ENCODE measurements at regions not wholly inside any gene's neighbourhood (a gene's known extent, or its start where the extent isn't known, plus 50 kb on each side); places are given as distances from the start of the nearest gene placed in this dataset.

- Mint-ChIP-seq H3K27me3 (no peaks in the 10 kb centered on the region), H3K27ac (no peak overlapping the region), H3K36me3 (ENCODE audit: low read depth) (no peaks in the 10 kb centered on the region), H3K4me1 (no peaks in the 10 kb centered on the region), H3K4me3 (no peak overlapping the region)
- no peaks in the 10 kb centered on the region for H3K9me3 ChIP-seq (ENCODE audit: control insufficient read depth, low read length, poor library complexity, severe bottlenecking)
- DNase-seq, result no peak
- no peak for ATAC-seq
Measured at GRCh38 chr4:45751877-45752530, 371.9 kb downstream of the GABRG1 start.

DNA sequence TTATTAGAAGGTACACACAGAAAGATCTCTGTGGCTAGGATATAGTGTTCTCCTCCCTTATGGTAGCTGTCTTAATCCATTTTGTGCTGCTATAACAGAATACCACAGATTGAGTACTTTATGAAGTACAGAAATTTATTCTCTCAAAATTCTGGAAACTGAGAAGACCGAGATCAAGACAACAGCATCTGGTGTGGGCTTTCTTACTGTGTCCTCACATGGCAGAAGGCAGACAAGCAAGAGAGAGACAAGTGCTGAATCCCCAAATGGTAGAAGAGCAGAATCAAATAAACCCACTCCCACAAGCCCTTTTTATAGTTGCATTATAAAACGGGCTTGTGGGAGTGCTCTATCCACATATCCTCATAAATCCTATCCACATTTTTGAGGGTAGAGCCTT is 373.1 kb downstream of the GABRG1 start:
- no peaks in the 10 kb centered on the region for H3K27me3 Mint-ChIP-seq
- H3K9me3 ChIP-seq (ENCODE audit: control insufficient read depth, low read length, poor library complexity, severe bottlenecking), result no peaks in the 10 kb centered on the region
- DNase-seq (no peak), ATAC-seq (no peak)
- H3K4me3 Mint-ChIP-seq, result no peak overlapping the region
- H3K4me1 Mint-ChIP-seq, result no peaks in the 10 kb centered on the region
- H3K27ac Mint-ChIP-seq, result no peak overlapping the region
- H3K36me3 Mint-ChIP-seq (ENCODE audit: low read depth), result no peaks in the 10 kb centered on the region

- H3K27ac Mint-ChIP-seq, result no peak overlapping the region
- H3K36me3 Mint-ChIP-seq (ENCODE audit: low read depth), result no peaks in the 10 kb centered on the region
- DNase-seq (no peak), ATAC-seq (no peak)
- H3K4me1 Mint-ChIP-seq, result no peaks in the 10 kb centered on the region
- H3K27me3 Mint-ChIP-seq, result no peaks in the 10 kb centered on the region
- H3K4me3 Mint-ChIP-seq, result no peak overlapping the region
- H3K9me3 ChIP-seq (ENCODE audit: control insufficient read depth, low read length, poor library complexity, severe bottlenecking), result no peaks in the 10 kb centered on the region
Measured at GRCh38 chr4:45745741-45746140, 378.1 kb downstream of the GABRG1 start.

DNA sequence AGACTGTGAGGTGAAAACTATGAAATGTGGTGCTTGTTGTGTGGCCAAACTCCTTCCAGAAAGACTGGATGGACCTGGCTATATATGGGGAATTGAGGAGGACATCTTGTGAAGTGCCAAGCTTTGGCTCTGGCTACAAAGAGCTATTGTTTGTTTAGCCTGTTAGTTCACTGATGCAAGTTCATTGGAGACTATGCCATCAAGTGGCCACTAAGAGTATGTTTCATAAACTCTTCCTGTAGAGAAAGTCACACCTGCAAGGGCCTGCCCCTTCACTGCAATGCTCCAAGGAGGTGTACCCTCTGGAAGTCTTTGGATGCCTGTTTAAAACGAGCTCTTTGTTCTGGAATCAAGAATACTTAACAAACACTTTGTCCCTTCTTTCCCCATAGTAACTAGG is 382.0 kb downstream of the GABRG1 start:
- no peak overlapping the region for H3K4me3 Mint-ChIP-seq
- ATAC-seq (no peak), DNase-seq (no peak)
- no peaks in the 10 kb centered on the region for H3K27me3 Mint-ChIP-seq
- H3K9me3 ChIP-seq (ENCODE audit: control insufficient read depth, low read length, poor library complexity, severe bottlenecking), result no peaks in the 10 kb centered on the region
- no peaks in the 10 kb centered on the region for H3K4me1 Mint-ChIP-seq
- H3K36me3 Mint-ChIP-seq (ENCODE audit: low read depth), result no peaks in the 10 kb centered on the region
- no peak overlapping the region for H3K27ac Mint-ChIP-seq

GRCh38 chr4:45732161-45732560 is 391.7 kb downstream of the GABRG1 start:
- no peaks in the 10 kb centered on the region for H3K27me3 Mint-ChIP-seq
- no peaks in the 10 kb centered on the region for H3K36me3 Mint-ChIP-seq (ENCODE audit: low read depth)
- no peak for ATAC-seq
- no peak for DNase-seq
- no peak overlapping the region for H3K4me3 Mint-ChIP-seq
- no peak overlapping the region for H3K27ac Mint-ChIP-seq
- no peaks in the 10 kb centered on the region for H3K9me3 ChIP-seq (ENCODE audit: control insufficient read depth, low read length, poor library complexity, severe bottlenecking)
- H3K4me1 Mint-ChIP-seq, result no peaks in the 10 kb centered on the region

- DNase-seq, result no peak
- Mint-ChIP-seq H3K4me1 (no peaks in the 10 kb centered on the region), H3K27me3 (no peaks in the 10 kb centered on the region), H3K4me3 (no peak overlapping the region), H3K27ac (no peak overlapping the region), H3K36me3 (ENCODE audit: low read depth) (no peaks in the 10 kb centered on the region)
- no peaks in the 10 kb centered on the region for H3K9me3 ChIP-seq (ENCODE audit: control insufficient read depth, low read length, poor library complexity, severe bottlenecking)
- no peak for ATAC-seq
Measured at GRCh38 chr4:45716093-45716492, 407.8 kb downstream of the GABRG1 start.

- no peak overlapping the region for H3K4me3 Mint-ChIP-seq
- no peaks in the 10 kb centered on the region for H3K36me3 Mint-ChIP-seq (ENCODE audit: low read depth)
- H3K9me3 ChIP-seq (ENCODE audit: control insufficient read depth, low read length, poor library complexity, severe bottlenecking), result no peaks in the 10 kb centered on the region
- ATAC-seq, result no peak
- DNase-seq, result no peak
- H3K27ac Mint-ChIP-seq, result no peak overlapping the region
- H3K4me1 Mint-ChIP-seq, result no peaks in the 10 kb centered on the region
- no peaks in the 10 kb centered on the region for H3K27me3 Mint-ChIP-seq
Measured at GRCh38 chr4:45713996-45714395, 409.9 kb downstream of the GABRG1 start.

DNA sequence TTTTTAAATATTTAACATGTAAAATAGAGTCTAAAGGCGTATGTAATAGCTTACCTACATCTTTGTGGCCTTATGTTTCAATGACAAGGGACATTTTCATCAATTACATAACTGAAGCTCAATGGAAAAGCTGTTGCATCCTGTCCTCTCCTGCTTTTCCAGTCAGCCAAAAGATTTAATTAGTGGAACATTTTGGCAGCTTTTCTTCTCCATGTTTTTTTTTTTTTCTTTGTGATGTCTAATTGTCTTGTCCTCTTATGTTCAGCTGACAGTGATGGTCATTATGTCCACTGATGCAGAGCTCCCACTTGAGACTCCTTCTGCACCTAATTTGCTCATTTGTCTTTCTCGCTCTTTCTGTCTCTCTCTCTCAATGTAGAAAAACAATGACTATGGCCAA is 422.2 kb downstream of the GABRG1 start:
- no peaks in the 10 kb centered on the region for H3K4me1 Mint-ChIP-seq
- no peak overlapping the region for H3K27ac Mint-ChIP-seq
- no peaks in the 10 kb centered on the region for H3K36me3 Mint-ChIP-seq (ENCODE audit: low read depth)
- no peaks in the 10 kb centered on the region for H3K27me3 Mint-ChIP-seq
- DNase-seq, result no peak
- no peaks in the 10 kb centered on the region for H3K9me3 ChIP-seq (ENCODE audit: control insufficient read depth, low read length, poor library complexity, severe bottlenecking)
- no peak for ATAC-seq
- H3K4me3 Mint-ChIP-seq, result no peak overlapping the region

GRCh38 chr4:45693746-45694145 is 430.1 kb downstream of the GABRG1 start:
- no peak for DNase-seq
- Mint-ChIP-seq H3K4me3 (no peak overlapping the region), H3K27me3 (no peaks in the 10 kb centered on the region), H3K36me3 (ENCODE audit: low read depth) (no peaks in the 10 kb centered on the region), H3K4me1 (no peaks in the 10 kb centered on the region), H3K27ac (no peak overlapping the region)
- H3K9me3 ChIP-seq (ENCODE audit: control insufficient read depth, low read length, poor library complexity, severe bottlenecking), result no peaks in the 10 kb centered on the region
- ATAC-seq, result no peak

DNA sequence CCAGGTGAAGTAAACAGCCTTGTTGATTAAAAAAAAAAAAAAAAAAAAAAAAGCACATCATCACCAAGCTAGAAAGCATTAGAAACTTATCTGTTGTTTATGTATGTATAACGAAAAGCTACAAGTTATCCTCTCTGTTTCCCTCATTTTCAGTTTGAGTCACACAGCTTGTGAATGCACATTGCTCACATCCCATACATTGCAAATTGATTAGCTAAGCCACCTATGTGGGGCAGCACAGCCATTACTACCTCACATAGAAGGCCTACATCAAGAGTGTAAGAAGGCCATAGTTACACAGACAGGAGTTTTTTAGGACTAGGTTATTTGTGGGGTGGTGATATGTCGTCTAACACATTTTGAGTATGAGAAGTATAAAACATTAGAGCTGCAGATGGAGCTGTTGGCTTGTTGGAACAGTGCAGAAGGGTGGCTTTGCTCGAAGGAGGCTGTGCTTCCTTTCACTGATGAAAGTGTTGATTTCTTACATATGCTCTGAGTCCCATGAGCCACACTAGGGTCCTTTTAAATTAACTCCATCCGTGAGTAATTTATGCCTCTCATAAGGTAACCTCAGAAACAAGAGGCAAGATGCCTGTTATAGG is 431.6 kb downstream of the GABRG1 start:
- H3K27me3 Mint-ChIP-seq, result no peaks in the 10 kb centered on the region
- no peaks in the 10 kb centered on the region for H3K4me1 Mint-ChIP-seq
- H3K36me3 Mint-ChIP-seq (ENCODE audit: low read depth), result no peaks in the 10 kb centered on the region
- DNase-seq, result no peak
- H3K27ac Mint-ChIP-seq, result no peak overlapping the region
- ATAC-seq, result no peak
- H3K9me3 ChIP-seq (ENCODE audit: control insufficient read depth, low read length, poor library complexity, severe bottlenecking), result no peaks in the 10 kb centered on the region
- no peak overlapping the region for H3K4me3 Mint-ChIP-seq

DNA sequence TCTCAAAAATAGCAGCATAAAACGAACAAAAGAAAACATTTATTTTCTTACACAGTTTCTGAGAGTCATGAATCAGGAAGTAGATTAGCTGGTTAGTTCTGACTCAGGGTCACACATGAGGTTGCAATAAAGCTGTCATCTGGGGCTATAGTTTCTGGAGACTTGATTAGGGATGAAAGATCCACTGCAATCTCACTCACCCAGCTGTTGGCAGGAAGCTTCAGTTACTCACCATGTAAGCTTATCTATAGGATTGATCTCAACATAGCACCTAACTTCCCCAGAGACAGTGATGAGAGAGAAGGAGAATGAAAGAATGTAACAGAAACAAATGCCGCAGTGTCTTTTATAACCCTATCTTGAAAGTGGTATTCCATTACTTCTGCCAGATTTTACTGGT is 435.5 kb downstream of the GABRG1 start:
- H3K27ac Mint-ChIP-seq, result no peak overlapping the region
- no peak for DNase-seq
- H3K36me3 Mint-ChIP-seq (ENCODE audit: low read depth), result no peaks in the 10 kb centered on the region
- no peak overlapping the region for H3K4me3 Mint-ChIP-seq
- no peaks in the 10 kb centered on the region for H3K4me1 Mint-ChIP-seq
- ATAC-seq, result no peak
- H3K9me3 ChIP-seq (ENCODE audit: control insufficient read depth, low read length, poor library complexity, severe bottlenecking), result no peaks in the 10 kb centered on the region
- no peaks in the 10 kb centered on the region for H3K27me3 Mint-ChIP-seq

DNA sequence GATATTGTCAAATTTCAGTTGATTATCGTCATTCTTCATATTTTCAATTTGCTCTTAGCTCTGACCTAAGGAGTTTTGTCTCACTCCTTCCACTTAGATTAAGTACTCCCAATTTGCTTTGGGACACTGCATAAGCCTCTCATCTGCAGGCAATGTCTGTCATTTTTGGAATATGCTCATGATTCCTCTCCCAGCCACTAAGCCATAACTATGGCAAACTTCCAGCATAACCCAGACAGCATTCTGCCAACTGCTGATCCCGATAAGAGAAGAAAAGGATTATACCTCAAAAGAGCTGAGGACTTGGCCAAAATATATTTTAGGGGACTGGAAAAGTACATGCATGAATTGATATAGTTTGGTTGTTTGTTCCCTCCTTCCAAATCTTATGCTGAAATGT is 444.4 kb downstream of the GABRG1 start:
- Mint-ChIP-seq H3K4me3 (no peak overlapping the region), H3K27ac (no peak overlapping the region), H3K36me3 (ENCODE audit: low read depth) (no peaks in the 10 kb centered on the region), H3K4me1 (no peaks in the 10 kb centered on the region), H3K27me3 (no peaks in the 10 kb centered on the region)
- H3K9me3 ChIP-seq (ENCODE audit: control insufficient read depth, low read length, poor library complexity, severe bottlenecking), result no peaks in the 10 kb centered on the region
- ATAC-seq, result no peak
- DNase-seq, result no peak

GRCh38 chr4:45668128-45668527 is 455.7 kb downstream of the GABRG1 start:
- DNase-seq, result no peak
- no peaks in the 10 kb centered on the region for H3K36me3 Mint-ChIP-seq (ENCODE audit: low read depth)
- no peak for ATAC-seq
- H3K27ac Mint-ChIP-seq, result no peak overlapping the region
- H3K9me3 ChIP-seq (ENCODE audit: control insufficient read depth, low read length, poor library complexity, severe bottlenecking), result no peaks in the 10 kb centered on the region
- H3K27me3 Mint-ChIP-seq, result no peaks in the 10 kb centered on the region
- no peak overlapping the region for H3K4me3 Mint-ChIP-seq
- H3K4me1 Mint-ChIP-seq, result no peaks in the 10 kb centered on the region

GRCh38 chr4:45663628-45664081 is 460.2 kb downstream of the GABRG1 start:
- ATAC-seq (no peak), DNase-seq (no peak)
- Mint-ChIP-seq H3K4me1 (no peaks in the 10 kb centered on the region), H3K4me3 (no peak overlapping the region), H3K27ac (no peak overlapping the region), H3K36me3 (ENCODE audit: low read depth) (no peaks in the 10 kb centered on the region), H3K27me3 (no peaks in the 10 kb centered on the region)
- no peaks in the 10 kb centered on the region for H3K9me3 ChIP-seq (ENCODE audit: control insufficient read depth, low read length, poor library complexity, severe bottlenecking)

All from T-helper 17 cell (primary cell).